ENCODE measurements at regions not wholly inside any gene's neighbourhood (a gene's known extent, or its start where the extent isn't known, plus 50 kb on each side); places are given as distances from the start of the nearest gene placed in this dataset.

GRCh38 chr5:98433673-98434072 is 339.8 kb upstream of the RGMB start:
- TF ChIP-seq SUZ12 (IDR thresholded peaks at IDR 0.05) = no peak
- TF ChIP-seq ELF4 (IDR thresholded peaks at IDR 0.05) = no peak
- TF ChIP-seq ZNF384 (IDR thresholded peaks at IDR 0.05) = no peak
- TF ChIP-seq FOXM1 (IDR thresholded peaks at IDR 0.05; ENCODE audit: borderline replicate concordance) = no peak
- no peak for TF ChIP-seq BHLHE40 (IDR thresholded peaks at IDR 0.05; ENCODE audit: borderline replicate concordance)
- no peak for TF ChIP-seq FOXK2 (IDR thresholded peaks at IDR 0.05)
- TF ChIP-seq CTBP1 (IDR thresholded peaks at IDR 0.05; ENCODE audit: borderline replicate concordance) = no peak
- TF ChIP-seq TARDBP (IDR thresholded peaks at IDR 0.05) = no peak
- TF ChIP-seq HDGF (IDR thresholded peaks at IDR 0.05; ENCODE audit: borderline replicate concordance) = no peak
- no peak for TF ChIP-seq FOXA1 (IDR thresholded peaks at IDR 0.05)
- TF ChIP-seq L3MBTL2 (conservative IDR thresholded peaks at IDR 0.05) = no peak
- TF ChIP-seq PKNOX1 (IDR thresholded peaks at IDR 0.05) = no peak
- TF ChIP-seq NFRKB (IDR thresholded peaks at IDR 0.05) = no peak
- no peak for TF ChIP-seq SP1 (IDR thresholded peaks at IDR 0.05)
- TF ChIP-seq LEF1 (IDR thresholded peaks at IDR 0.05; ENCODE audit: borderline replicate concordance) = no peak
- TF ChIP-seq ARNT (IDR thresholded peaks at IDR 0.05) = no peak
- ChIA-PET CTCF (no interaction called here), POLR2A (no interaction called here)
- DNase-seq (ENCODE audit: extremely low spot score) = no peak

GRCh38 chr5:98436667-98437066 is 336.8 kb upstream of the RGMB start:
- ChIA-PET CTCF (no interaction called here), POLR2A (no interaction called here)
- TF ChIP-seq CTBP1 (IDR thresholded peaks at IDR 0.05; ENCODE audit: borderline replicate concordance) (no peak), FOXK2 (IDR thresholded peaks at IDR 0.05) (no peak), ZNF384 (IDR thresholded peaks at IDR 0.05) (no peak), FOXA1 (IDR thresholded peaks at IDR 0.05) (no peak), NFRKB (IDR thresholded peaks at IDR 0.05) (no peak), TARDBP (IDR thresholded peaks at IDR 0.05) (no peak), SUZ12 (IDR thresholded peaks at IDR 0.05) (no peak), SP1 (IDR thresholded peaks at IDR 0.05) (no peak), L3MBTL2 (conservative IDR thresholded peaks at IDR 0.05) (no peak), LEF1 (IDR thresholded peaks at IDR 0.05; ENCODE audit: borderline replicate concordance) (no peak), HDGF (IDR thresholded peaks at IDR 0.05; ENCODE audit: borderline replicate concordance) (no peak), ELF4 (IDR thresholded peaks at IDR 0.05) (no peak), ARNT (IDR thresholded peaks at IDR 0.05) (no peak), FOXM1 (IDR thresholded peaks at IDR 0.05; ENCODE audit: borderline replicate concordance) (no peak), PKNOX1 (IDR thresholded peaks at IDR 0.05) (no peak), BHLHE40 (IDR thresholded peaks at IDR 0.05; ENCODE audit: borderline replicate concordance) (no peak)
- DNase-seq (ENCODE audit: extremely low spot score) = no peak

- ChIA-PET POLR2A (no interaction called here), CTCF (no interaction called here)
- DNase-seq (ENCODE audit: extremely low spot score) = no peak
- TF ChIP-seq LEF1 (IDR thresholded peaks at IDR 0.05; ENCODE audit: borderline replicate concordance) (no peak), HDGF (IDR thresholded peaks at IDR 0.05; ENCODE audit: borderline replicate concordance) (no peak), ZNF384 (IDR thresholded peaks at IDR 0.05) (no peak), PKNOX1 (IDR thresholded peaks at IDR 0.05) (no peak), FOXK2 (IDR thresholded peaks at IDR 0.05) (no peak), CTBP1 (IDR thresholded peaks at IDR 0.05; ENCODE audit: borderline replicate concordance) (no peak), BHLHE40 (IDR thresholded peaks at IDR 0.05; ENCODE audit: borderline replicate concordance) (no peak), FOXM1 (IDR thresholded peaks at IDR 0.05; ENCODE audit: borderline replicate concordance) (no peak), L3MBTL2 (conservative IDR thresholded peaks at IDR 0.05) (no peak), SP1 (IDR thresholded peaks at IDR 0.05) (no peak), SUZ12 (IDR thresholded peaks at IDR 0.05) (no peak), ELF4 (IDR thresholded peaks at IDR 0.05) (no peak), FOXA1 (IDR thresholded peaks at IDR 0.05) (no peak), NFRKB (IDR thresholded peaks at IDR 0.05) (no peak), TARDBP (IDR thresholded peaks at IDR 0.05) (no peak)
Observed at GRCh38 chr5:98442448-98442847, 331.0 kb upstream of the RGMB start.

- ChIA-PET POLR2A (no interaction called here), CTCF (no interaction called here)
Observed at GRCh38 chr5:98443881-98444280, 329.6 kb upstream of the RGMB start.

GRCh38 chr5:98453296-98453695 is 320.2 kb upstream of the RGMB start:
- POLR2A ChIA-PET = no interaction called here
- CTCF ChIA-PET = interaction anchor here (0.7 kb wide), 1 partner anchor 61 kb away, joined by 3 read pairs; no protein-coding TSS in a partner anchor
- no peak for DNase-seq (ENCODE audit: extremely low spot score)
- no peak for TF ChIP-seq ZNF384 (IDR thresholded peaks at IDR 0.05)
- TF ChIP-seq SUZ12 (IDR thresholded peaks at IDR 0.05) = no peak
- TF ChIP-seq BHLHE40 (IDR thresholded peaks at IDR 0.05; ENCODE audit: borderline replicate concordance) = no peak
- TF ChIP-seq FOXM1 (IDR thresholded peaks at IDR 0.05; ENCODE audit: borderline replicate concordance) = no peak
- TF ChIP-seq HDGF (IDR thresholded peaks at IDR 0.05; ENCODE audit: borderline replicate concordance) = no peak
- TF ChIP-seq L3MBTL2 (conservative IDR thresholded peaks at IDR 0.05) = no peak
- TF ChIP-seq NFRKB (IDR thresholded peaks at IDR 0.05) = no peak
- TF ChIP-seq PKNOX1 (IDR thresholded peaks at IDR 0.05) = no peak
- no peak for TF ChIP-seq FOXK2 (IDR thresholded peaks at IDR 0.05)
- no peak for TF ChIP-seq TARDBP (IDR thresholded peaks at IDR 0.05)
- no peak for TF ChIP-seq CTBP1 (IDR thresholded peaks at IDR 0.05; ENCODE audit: borderline replicate concordance)
- no peak for TF ChIP-seq LEF1 (IDR thresholded peaks at IDR 0.05; ENCODE audit: borderline replicate concordance)

More at GRCh38 chr5:98443881-98444280, 329.6 kb upstream of the RGMB start:
- TF ChIP-seq FOXK2 (IDR thresholded peaks at IDR 0.05) = no peak
- TF ChIP-seq FOXM1 (IDR thresholded peaks at IDR 0.05; ENCODE audit: borderline replicate concordance) = no peak
- TF ChIP-seq ELF4 (IDR thresholded peaks at IDR 0.05) = no peak
- TF ChIP-seq SUZ12 (IDR thresholded peaks at IDR 0.05) = no peak
- TF ChIP-seq L3MBTL2 (conservative IDR thresholded peaks at IDR 0.05) = no peak
- TF ChIP-seq ZNF384 (IDR thresholded peaks at IDR 0.05) = no peak
- no peak for TF ChIP-seq ARNT (IDR thresholded peaks at IDR 0.05)
- TF ChIP-seq NFRKB (IDR thresholded peaks at IDR 0.05) = no peak
- TF ChIP-seq BHLHE40 (IDR thresholded peaks at IDR 0.05; ENCODE audit: borderline replicate concordance) = no peak
- TF ChIP-seq SP1 (IDR thresholded peaks at IDR 0.05) = no peak
- no peak for TF ChIP-seq LEF1 (IDR thresholded peaks at IDR 0.05; ENCODE audit: borderline replicate concordance)
- no peak for TF ChIP-seq PKNOX1 (IDR thresholded peaks at IDR 0.05)
- no peak for DNase-seq (ENCODE audit: extremely low spot score)
